Embryonic facial prominence (tissue), 1 donor: ENCODE measurements at regions not wholly inside any gene's neighbourhood (a gene's known extent, or its start where the extent isn't known, plus 50 kb on each side); places are given as distances from the start of the nearest gene placed in this dataset.
"Not testable (repeated sequence)": the region's sequence is repeated elsewhere in the genome, so short reads cannot be mapped to it uniquely, and the experiment has no call there.

Source experiments
- DNase-seq: peaks from one replicate; pipeline ENCODE4 v3.0.0-alpha.2; 2016; ENCODE audit errors: extremely low spot score

- no peak for DNase-seq
Measured at GRCh38 chr5:92884469-92884868, 696.5 kb downstream of the NR2F1-AS1 start.

- no peak for DNase-seq
Measured at GRCh38 chr5:92879806-92880543, 701.0 kb downstream of the NR2F1-AS1 start.

GRCh38 chr5:92874790-92875189 lies 706.2 kb downstream of the NR2F1-AS1 start:
- DNase-seq: no peak

GRCh38 chr5:92868442-92868841 lies 712.6 kb downstream of the NR2F1-AS1 start:
- no peak for DNase-seq

GRCh38 chr5:92864591-92864990 lies 716.4 kb downstream of the NR2F1-AS1 start:
- DNase-seq: no peak

- DNase-seq: no peak
Measured at GRCh38 chr5:92863666-92864065, 717.4 kb downstream of the NR2F1-AS1 start.

- DNase-seq: no peak
Measured at GRCh38 chr5:92861531-92862285, 719.3 kb downstream of the NR2F1-AS1 start.

GRCh38 chr5:92860061-92860460 lies 721.0 kb downstream of the NR2F1-AS1 start:
- no peak for DNase-seq

GRCh38 chr5:92852219-92852618 lies 728.8 kb downstream of the NR2F1-AS1 start:
- DNase-seq: no peak

GRCh38 chr5:92850886-92851285 lies 730.1 kb downstream of the NR2F1-AS1 start:
- DNase-seq: no peak

GRCh38 chr5:92849756-92850155 lies 731.3 kb downstream of the NR2F1-AS1 start:
- DNase-seq: no peak

GRCh38 chr5:92841604-92842155 lies 739.3 kb downstream of the NR2F1-AS1 start:
- DNase-seq: no peak

GRCh38 chr5:92838253-92838652 lies 742.8 kb downstream of the NR2F1-AS1 start:
- no peak for DNase-seq

GRCh38 chr5:92836855-92837755 lies 743.9 kb downstream of the NR2F1-AS1 start:
- DNase-seq: no peak

GRCh38 chr5:92835712-92836111 lies 745.3 kb downstream of the NR2F1-AS1 start:
- no peak for DNase-seq

- not testable (repeated sequence) for DNase-seq
Measured at GRCh38 chr5:92823551-92823950, 757.5 kb downstream of the NR2F1-AS1 start.

GRCh38 chr5:92822183-92822582 lies 758.8 kb downstream of the NR2F1-AS1 start:
- no peak for DNase-seq

- DNase-seq: no peak
Measured at GRCh38 chr5:92809855-92810465, 771.1 kb downstream of the NR2F1-AS1 start.

- DNase-seq: no peak
Measured at GRCh38 chr5:92808474-92808873, 772.5 kb downstream of the NR2F1-AS1 start.

GRCh38 chr5:92807085-92807484 lies 773.9 kb downstream of the NR2F1-AS1 start:
- no peak for DNase-seq

GRCh38 chr5:92805446-92805845 lies 775.6 kb downstream of the NR2F1-AS1 start:
- DNase-seq: no peak
